Neural cell (in vitro differentiated cells): ENCODE measurements at regions not wholly inside any gene's neighbourhood (a gene's known extent, or its start where the extent isn't known, plus 50 kb on each side); places are given as distances from the start of the nearest gene placed in this dataset.

ENCODE experiments used
- CTCF ChIP-seq: fragments of 450-650 bp; IDR thresholded peaks from 2 replicates; pipeline ENCODE4 v1.5.1; 2014; ENCODE audit warnings: antibody characterized with exemption, mild to moderate bottlenecking, moderate library complexity; ENCODE audit not compliant: poor library complexity, severe bottlenecking
- EZH2 ChIP-seq: fragments of 200-600, 300-800 bp; shearing (Covaris generic), sonication (generic); IDR thresholded peaks from 2 replicates; pipeline ENCODE4 v1.6.1; 2014; ENCODE audit warnings: antibody characterized with exemption, low read length, borderline replicate concordance, mild to moderate bottlenecking; ENCODE audit not compliant: insufficient read depth, poor library complexity, severe bottlenecking
- POLR2AphosphoS5 ChIP-seq: IDR thresholded peaks from 2 replicates; pipeline ENCODE4 v1.6.1; 2012
- REST ChIP-seq: IDR thresholded peaks from 2 replicates; pipeline ENCODE4 v1.6.1; 2012; ENCODE audit warnings: borderline replicate concordance
- SMC3 ChIP-seq: fragments of 450-650 bp; conservative IDR thresholded peaks from 2 replicates; pipeline ENCODE4 v1.6.1; 2014; ENCODE audit warnings: antibody characterized with exemption, mild to moderate bottlenecking, moderate library complexity; ENCODE audit not compliant: poor library complexity
- TAF1 ChIP-seq: IDR thresholded peaks from 2 replicates; pipeline ENCODE4 v1.6.1; 2012; ENCODE audit warnings: low read depth

GRCh38 chr1:82606546-82606945 is 805.8 kb downstream of the ADGRL2 start:
- TF ChIP-seq CTCF (no peak), REST (no peak), SMC3 (no peak), POLR2AphosphoS5 (no peak), EZH2 (no peak), TAF1 (no peak)
